A549 (cell line): ENCODE measurements at regions not wholly inside any gene's neighbourhood (a gene's known extent, or its start where the extent isn't known, plus 50 kb on each side); places are given as distances from the start of the nearest gene placed in this dataset.

ENCODE experiments used
- CEBPB ChIP-seq, 2 experiments: fragments of >200 bp in 1 of 2; sonication (Bioruptor Twin) in 1 of 2; formaldehyde crosslinking in 1 of 2; IDR thresholded peaks; 2 replicates each; pipeline ENCODE4 v1.6.1; 2012 to 2016
- EP300 ChIP-seq, 2 experiments: fragments of >200 bp; sonication (Bioruptor Twin); formaldehyde crosslinking; IDR thresholded peaks; 2 replicates in 1 of 2; 3 replicates in 1 of 2; pipeline ENCODE4 v1.6.1; 2016 to 2017
- KDM5A ChIP-seq: fragments of 200-600 bp; sonication (generic); IDR thresholded peaks from 2 replicates; pipeline ENCODE4 v1.6.1; 2016; ENCODE audit warnings: antibody characterized with exemption, mild to moderate bottlenecking
- TF ChIP-seq, protein P1 (sequence below): fragments of >200 bp; sonication (Bioruptor Twin); formaldehyde crosslinking; IDR thresholded peaks from 3 replicates; pipeline ENCODE4 v1.5.1; 2016

DNA sequence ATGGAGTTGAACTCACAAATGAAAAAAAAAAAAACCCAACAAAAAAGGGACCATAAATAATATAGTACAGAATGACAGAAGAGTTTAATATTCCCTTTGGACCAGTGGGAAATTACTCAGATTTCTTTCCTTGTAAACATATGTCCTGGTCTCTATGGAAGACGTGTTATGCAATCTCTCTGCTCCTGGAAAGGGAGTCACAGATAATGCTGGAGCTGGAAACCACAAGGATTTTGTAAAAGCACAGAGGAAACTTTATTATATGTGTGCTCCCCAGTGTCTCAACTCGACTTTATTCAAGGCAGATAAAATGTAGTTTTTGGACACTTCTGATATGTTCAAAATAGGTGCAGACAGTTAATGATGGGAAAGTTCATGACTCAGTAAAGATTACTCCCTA lies 88.1 kb upstream of the ZFP64 start:
- TF ChIP-seq EP300 (IDR thresholded peaks at IDR 0.05) (no peak), KDM5A (no peak), CEBPB (IDR thresholded peaks at IDR 0.05) (no peak)
- TF ChIP-seq, protein P1, sequence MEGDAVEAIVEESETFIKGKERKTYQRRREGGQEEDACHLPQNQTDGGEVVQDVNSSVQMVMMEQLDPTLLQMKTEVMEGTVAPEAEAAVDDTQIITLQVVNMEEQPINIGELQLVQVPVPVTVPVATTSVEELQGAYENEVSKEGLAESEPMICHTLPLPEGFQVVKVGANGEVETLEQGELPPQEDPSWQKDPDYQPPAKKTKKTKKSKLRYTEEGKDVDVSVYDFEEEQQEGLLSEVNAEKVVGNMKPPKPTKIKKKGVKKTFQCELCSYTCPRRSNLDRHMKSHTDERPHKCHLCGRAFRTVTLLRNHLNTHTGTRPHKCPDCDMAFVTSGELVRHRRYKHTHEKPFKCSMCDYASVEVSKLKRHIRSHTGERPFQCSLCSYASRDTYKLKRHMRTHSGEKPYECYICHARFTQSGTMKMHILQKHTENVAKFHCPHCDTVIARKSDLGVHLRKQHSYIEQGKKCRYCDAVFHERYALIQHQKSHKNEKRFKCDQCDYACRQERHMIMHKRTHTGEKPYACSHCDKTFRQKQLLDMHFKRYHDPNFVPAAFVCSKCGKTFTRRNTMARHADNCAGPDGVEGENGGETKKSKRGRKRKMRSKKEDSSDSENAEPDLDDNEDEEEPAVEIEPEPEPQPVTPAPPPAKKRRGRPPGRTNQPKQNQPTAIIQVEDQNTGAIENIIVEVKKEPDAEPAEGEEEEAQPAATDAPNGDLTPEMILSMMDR: no peak
